Esophagus squamous epithelium (tissue), 4 donors: ENCODE measurements at regions not wholly inside any gene's neighbourhood (a gene's known extent, or its start where the extent isn't known, plus 50 kb on each side); places are given as distances from the start of the nearest gene placed in this dataset.

Source experiments
- CTCF ChIP-seq, 6 experiments: fragments of 450-650 bp in 4 of 6; fragments of 200-600 bp in 2 of 6; sonication (generic) in 2 of 6; IDR thresholded peaks; one replicate each; pipeline ENCODE4 v1.5.1; 2016 to 2019; ENCODE audit warnings: antibody characterized with exemption in 6 of 6, mild to moderate bottlenecking in 4 of 6, moderate library complexity in 4 of 6
- POLR2A ChIP-seq, 4 donors: fragments of 450-650 bp; IDR thresholded peaks; one replicate each; pipeline ENCODE4 v1.6.1; 2017; ENCODE audit warnings: antibody characterized with exemption in 4 of 4, mild to moderate bottlenecking in 4 of 4, moderate library complexity in 3 of 4

DNA sequence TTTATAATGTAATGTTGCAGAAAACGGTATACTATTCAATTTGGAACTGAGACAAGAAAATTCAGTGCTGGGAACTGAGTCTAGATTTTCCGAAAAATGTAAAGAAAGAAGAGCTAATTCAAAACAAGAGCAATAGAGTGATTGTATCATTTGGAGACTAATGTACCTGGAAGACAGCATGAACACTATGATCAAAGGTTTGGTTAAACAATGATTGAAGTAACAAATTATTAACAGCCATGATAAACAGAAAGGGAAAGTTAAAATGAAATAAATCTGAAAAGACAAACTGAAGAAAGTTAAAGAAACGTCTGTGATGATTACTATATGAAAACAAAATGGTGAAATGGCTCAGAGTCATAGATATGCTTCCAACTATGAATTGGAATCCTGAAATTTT lies 300.6 kb upstream of the MPDZ start:
- no peak for TF ChIP-seq CTCF (IDR thresholded peaks at IDR 0.05)
- TF ChIP-seq POLR2A (IDR thresholded peaks at IDR 0.05), result no peak
